Kidney (tissue), 13 donors: ENCODE measurements at regions not wholly inside any gene's neighbourhood (a gene's known extent, or its start where the extent isn't known, plus 50 kb on each side); places are given as distances from the start of the nearest gene placed in this dataset.

Source experiments
- DNase-seq, 5 donors: peaks; one replicate each; pipeline ENCODE4 v3.0.0-alpha.2; 2013 to 2020
- FAIRE-seq: peaks from 2 replicates; lab custom pipeline; 2012; peaks lifted over from hg19 to GRCh38; lab: Jason Lieb, UNC
- H3K27ac ChIP-seq, 2 donors: one replicate each; pipeline ENCODE4 v1.7.0; 2013; ENCODE audit warnings: low read depth in 2 of 2, low read length in 2 of 2, inconsistent platforms in 1 of 2
- H3K27me3 ChIP-seq: one replicate; pipeline ENCODE4 v1.7.1; 2013; ENCODE audit warnings: low read length, inconsistent platforms; ENCODE audit not compliant: control insufficient read depth, insufficient read depth
- H3K36me3 ChIP-seq, 3 donors: one replicate each; pipeline versions ENCODE4 v1.7.0 to v1.7.1; 2013; ENCODE audit warnings: low read length in 3 of 3, control low read depth in 1 of 3, inconsistent platforms in 1 of 3; ENCODE audit not compliant: insufficient read depth in 3 of 3, control insufficient read depth in 2 of 3
- H3K4me1 ChIP-seq, 3 donors: one replicate each; pipeline versions ENCODE4 v1.7.0 to v1.7.1; 2013; ENCODE audit warnings: low read length in 3 of 3, inconsistent platforms in 1 of 3, low read depth in 1 of 3; ENCODE audit not compliant: control insufficient read depth in 2 of 3, insufficient read depth in 2 of 3
- H3K4me3 ChIP-seq, 3 donors: one replicate each; pipeline versions ENCODE4 v1.7.0 to v1.8.1; 2013; ENCODE audit warnings: low read length in 3 of 3, control low read depth in 1 of 3, inconsistent platforms in 1 of 3
- H3K9ac ChIP-seq, 3 donors: one replicate each; pipeline versions ENCODE4 v1.7.0 to v1.7.1; 2013; ENCODE audit warnings: low read length in 3 of 3, control low read depth in 1 of 3, inconsistent platforms in 1 of 3
- H3K9me3 ChIP-seq, 3 donors: one replicate each; pipeline versions ENCODE4 v1.7.0 to v1.7.1; 2013; ENCODE audit warnings: low read length in 3 of 3, control low read depth in 1 of 3, inconsistent platforms in 1 of 3; ENCODE audit not compliant: control insufficient read depth in 2 of 3, insufficient read depth in 1 of 3
- CTCF ChIP-seq: IDR thresholded peaks from 3 replicates; pipeline ENCODE4 v1.5.1; 2012; ENCODE audit warnings: mild to moderate bottlenecking, moderate library complexity, borderline replicate concordance; ENCODE audit not compliant: insufficient read depth; ENCODE audit errors: extremely low read depth
- intact Hi-C: fragments of 100-400 bp; cut with DNase I; formaldehyde crosslinking; loops from one replicate; pipeline ENCODE4 v1.11.1; 2022
- donor health status: control.
- donor health status: control.
- donor health status: control.
- donor health status: control.
- donor health status: control.
- donor health status: DM: yes; HTN: yes; CAD: no.
- donor health status: Normal renal cell carcinoma (clear cell type).

- H3K9ac ChIP-seq, result no peak overlapping the region
- intact Hi-C loops, result no loop called here
- no peak overlapping the region for H3K27ac ChIP-seq
- FAIRE-seq, result no peak
- DNase-seq, result peak in 1 of 5 donors; percentile 2
- no peaks in the 10 kb centered on the region for H3K9me3 ChIP-seq
- H3K4me1 ChIP-seq, result no peaks in the 10 kb centered on the region
- H3K4me3 ChIP-seq, result no peak overlapping the region
- H3K27me3 ChIP-seq, result no peaks in the 10 kb centered on the region
- no peaks in the 10 kb centered on the region for H3K36me3 ChIP-seq
- no peak for TF ChIP-seq CTCF
Observed at GRCh38 chr7:48780862-48781261, 143.5 kb upstream of the CDC14C start.

GRCh38 chr7:48781752-48782151, 142.6 kb upstream of the CDC14C start:
- Histone ChIP-seq H3K9me3 (no peaks in the 10 kb centered on the region), H3K27me3 (no peaks in the 10 kb centered on the region), H3K9ac (no peak overlapping the region), H3K4me1 (no peaks in the 10 kb centered on the region), H3K27ac (no peak overlapping the region), H3K36me3 (no peaks in the 10 kb centered on the region), H3K4me3 (no peak overlapping the region)
- DNase-seq (peak in 2 of 5 donors; percentile 1 to 6), FAIRE-seq (no peak)
- intact Hi-C loops, result no loop called here
- TF ChIP-seq CTCF, result no peak

GRCh38 chr7:48782511-48782910, 141.8 kb upstream of the CDC14C start:
- H3K36me3 ChIP-seq, result no peaks in the 10 kb centered on the region
- TF ChIP-seq CTCF, result no peak
- H3K27ac ChIP-seq, result no peak overlapping the region
- H3K9ac ChIP-seq, result no peak overlapping the region
- H3K4me1 ChIP-seq, result no peaks in the 10 kb centered on the region
- H3K4me3 ChIP-seq, result no peak overlapping the region
- FAIRE-seq, result no peak
- no peaks in the 10 kb centered on the region for H3K9me3 ChIP-seq
- intact Hi-C loops, result no loop called here
- peak in 1 of 5 donors; percentile 31 for DNase-seq
- H3K27me3 ChIP-seq, result no peaks in the 10 kb centered on the region

GRCh38 chr7:48786951-48787350, 137.4 kb upstream of the CDC14C start:
- no peak for FAIRE-seq

More at GRCh38 chr7:48786951-48787350, 137.4 kb upstream of the CDC14C start:
- H3K27me3 ChIP-seq, result no peaks in the 10 kb centered on the region
- H3K4me3 ChIP-seq, result no peak overlapping the region
- H3K36me3 ChIP-seq, result no peaks in the 10 kb centered on the region
- intact Hi-C loops, result no loop called here
- TF ChIP-seq CTCF, result no peak
- peak in 2 of 5 donors; percentile 2 to 24 for DNase-seq
- no peak overlapping the region for H3K9ac ChIP-seq
- H3K4me1 ChIP-seq, result no peaks in the 10 kb centered on the region
- H3K9me3 ChIP-seq, result no peaks in the 10 kb centered on the region
- H3K27ac ChIP-seq, result no peak overlapping the region
